ENCODE measurements at regions not wholly inside any gene's neighbourhood (a gene's known extent, or its start where the extent isn't known, plus 50 kb on each side); places are given as distances from the start of the nearest gene placed in this dataset.

DNA sequence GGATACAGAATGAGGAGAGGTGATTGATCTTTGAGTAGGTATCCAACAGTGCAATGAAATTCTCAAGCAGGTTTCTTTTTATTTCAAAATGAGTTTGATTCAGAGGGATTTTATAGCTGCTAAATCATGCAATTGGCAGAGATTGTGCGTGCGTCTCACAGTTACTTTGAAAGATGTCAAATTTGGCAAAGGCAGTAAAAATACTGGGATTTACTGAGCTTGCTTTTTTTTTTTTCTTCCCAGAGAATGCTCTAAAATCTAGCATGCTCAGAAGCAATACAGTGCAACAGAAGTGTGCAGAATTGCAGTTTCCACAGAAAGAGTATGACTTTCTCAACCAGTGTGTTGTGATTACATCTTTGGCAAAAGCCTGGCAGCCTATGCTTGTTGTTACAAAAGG, 410.7 kb upstream of the GOT2 start:
- Histone ChIP-seq H3K36me3 (ENCODE audit: control insufficient read depth in 4 of 4, insufficient read depth in 3 of 4, low read depth in 1 of 4, low read length in 3 of 4) (no peaks in the 10 kb centered on the region), H3K27me3 (ENCODE audit: control insufficient read depth in 4 of 4, insufficient read depth in 4 of 4, low read length in 3 of 4) (peaks cover 0 to 4% (median 0%) of the 10 kb centered on the region in 4 donors), H3K27ac (ENCODE audit: low read depth in 1 of 2, low read length in 2 of 2) (no peak overlapping the region), H3K4me3 (ENCODE audit: low read depth in 1 of 3, low read length in 3 of 3) (no peak overlapping the region), H3K4me1 (ENCODE audit: control insufficient read depth in 4 of 4, insufficient read depth in 4 of 4, low read length in 3 of 4) (no peaks in the 10 kb centered on the region), H3K9me3 (ENCODE audit: control insufficient read depth in 4 of 4, low read length in 3 of 4) (no peaks in the 10 kb centered on the region), H3K9ac (ENCODE audit: low read depth in 1 of 2, low read length in 2 of 2) (no peak overlapping the region)
- TF ChIP-seq JUND (IDR thresholded peaks at IDR 0.05) (no peak), NR2F2 (IDR thresholded peaks at IDR 0.05) (no peak), FOXA2 (IDR thresholded peaks at IDR 0.05) (no peak), RAD21 (IDR thresholded peaks at IDR 0.05) (no peak)
- TF ChIP-seq, protein P1, sequence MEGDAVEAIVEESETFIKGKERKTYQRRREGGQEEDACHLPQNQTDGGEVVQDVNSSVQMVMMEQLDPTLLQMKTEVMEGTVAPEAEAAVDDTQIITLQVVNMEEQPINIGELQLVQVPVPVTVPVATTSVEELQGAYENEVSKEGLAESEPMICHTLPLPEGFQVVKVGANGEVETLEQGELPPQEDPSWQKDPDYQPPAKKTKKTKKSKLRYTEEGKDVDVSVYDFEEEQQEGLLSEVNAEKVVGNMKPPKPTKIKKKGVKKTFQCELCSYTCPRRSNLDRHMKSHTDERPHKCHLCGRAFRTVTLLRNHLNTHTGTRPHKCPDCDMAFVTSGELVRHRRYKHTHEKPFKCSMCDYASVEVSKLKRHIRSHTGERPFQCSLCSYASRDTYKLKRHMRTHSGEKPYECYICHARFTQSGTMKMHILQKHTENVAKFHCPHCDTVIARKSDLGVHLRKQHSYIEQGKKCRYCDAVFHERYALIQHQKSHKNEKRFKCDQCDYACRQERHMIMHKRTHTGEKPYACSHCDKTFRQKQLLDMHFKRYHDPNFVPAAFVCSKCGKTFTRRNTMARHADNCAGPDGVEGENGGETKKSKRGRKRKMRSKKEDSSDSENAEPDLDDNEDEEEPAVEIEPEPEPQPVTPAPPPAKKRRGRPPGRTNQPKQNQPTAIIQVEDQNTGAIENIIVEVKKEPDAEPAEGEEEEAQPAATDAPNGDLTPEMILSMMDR (IDR thresholded peaks at IDR 0.05; ENCODE audit: low read depth, low read length, missing input control), result no peak
- DNase-seq (ENCODE audit: low spot score), result no peak
- 87% methylated on average over 2 of the region's 2 CpGs for WGBS

DNA sequence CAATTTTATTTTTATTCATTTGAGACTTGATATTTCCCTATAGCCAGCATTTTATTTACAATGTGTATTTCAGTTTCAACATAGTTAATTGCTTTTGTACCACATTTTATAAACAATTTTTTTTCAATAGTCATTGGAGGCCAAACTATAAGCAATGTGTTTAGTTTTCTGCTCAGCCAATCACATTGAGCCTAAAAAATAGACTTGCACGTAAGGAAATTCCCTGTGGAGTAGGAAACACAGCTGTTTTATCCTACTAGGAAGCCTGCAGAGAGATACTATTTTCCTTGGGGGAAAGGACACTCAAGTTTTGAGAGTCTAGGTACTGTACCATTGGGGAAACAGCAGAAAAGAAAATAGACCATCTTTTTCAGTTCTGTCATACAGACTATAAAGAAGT, 410.2 kb upstream of the GOT2 start:
- Histone ChIP-seq H3K9me3 (ENCODE audit: control insufficient read depth in 4 of 4, low read length in 3 of 4) (peaks cover 0 to 1% (median 0%) of the 10 kb centered on the region in 4 donors), H3K9ac (ENCODE audit: low read depth in 1 of 2, low read length in 2 of 2) (no peak overlapping the region), H3K4me3 (ENCODE audit: low read depth in 1 of 3, low read length in 3 of 3) (no peak overlapping the region), H3K27me3 (ENCODE audit: control insufficient read depth in 4 of 4, insufficient read depth in 4 of 4, low read length in 3 of 4) (peaks cover 0 to 4% (median 0%) of the 10 kb centered on the region in 4 donors), H3K36me3 (ENCODE audit: control insufficient read depth in 4 of 4, insufficient read depth in 3 of 4, low read depth in 1 of 4, low read length in 3 of 4) (no peaks in the 10 kb centered on the region), H3K27ac (ENCODE audit: low read depth in 1 of 2, low read length in 2 of 2) (no peak overlapping the region), H3K4me1 (ENCODE audit: control insufficient read depth in 4 of 4, insufficient read depth in 4 of 4, low read length in 3 of 4) (no peaks in the 10 kb centered on the region)
- TF ChIP-seq FOXA2 (IDR thresholded peaks at IDR 0.05) (no peak), HNF4G (IDR thresholded peaks at IDR 0.05) (no peak), NR2F2 (IDR thresholded peaks at IDR 0.05) (no peak), FOXA1 (IDR thresholded peaks at IDR 0.05) (no peak), HNF4A (conservative IDR thresholded peaks at IDR 0.05) (no peak), RAD21 (IDR thresholded peaks at IDR 0.05) (no peak), JUND (IDR thresholded peaks at IDR 0.05) (no peak), YY1 (IDR thresholded peaks at IDR 0.05) (no peak), SP1 (IDR thresholded peaks at IDR 0.05) (no peak), EGR1 (IDR thresholded peaks at IDR 0.05; ENCODE audit: low read depth in 2 of 2) (no peak), GABPA (IDR thresholded peaks at IDR 0.05 in 1 of 2, conservative IDR thresholded peaks at IDR 0.05 in 1 of 2) (no peak), RXRA (IDR thresholded peaks at IDR 0.05) (no peak), TAF1 (conservative IDR thresholded peaks at IDR 0.05) (no peak)
- TF ChIP-seq, protein P1 (IDR thresholded peaks at IDR 0.05; ENCODE audit: low read depth, low read length, missing input control), result no peak
- TF ChIP-seq, protein P2, sequence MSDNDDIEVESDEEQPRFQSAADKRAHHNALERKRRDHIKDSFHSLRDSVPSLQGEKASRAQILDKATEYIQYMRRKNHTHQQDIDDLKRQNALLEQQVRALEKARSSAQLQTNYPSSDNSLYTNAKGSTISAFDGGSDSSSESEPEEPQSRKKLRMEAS (IDR thresholded peaks at IDR 0.05), result no peak
- TF ChIP-seq, protein P3, sequence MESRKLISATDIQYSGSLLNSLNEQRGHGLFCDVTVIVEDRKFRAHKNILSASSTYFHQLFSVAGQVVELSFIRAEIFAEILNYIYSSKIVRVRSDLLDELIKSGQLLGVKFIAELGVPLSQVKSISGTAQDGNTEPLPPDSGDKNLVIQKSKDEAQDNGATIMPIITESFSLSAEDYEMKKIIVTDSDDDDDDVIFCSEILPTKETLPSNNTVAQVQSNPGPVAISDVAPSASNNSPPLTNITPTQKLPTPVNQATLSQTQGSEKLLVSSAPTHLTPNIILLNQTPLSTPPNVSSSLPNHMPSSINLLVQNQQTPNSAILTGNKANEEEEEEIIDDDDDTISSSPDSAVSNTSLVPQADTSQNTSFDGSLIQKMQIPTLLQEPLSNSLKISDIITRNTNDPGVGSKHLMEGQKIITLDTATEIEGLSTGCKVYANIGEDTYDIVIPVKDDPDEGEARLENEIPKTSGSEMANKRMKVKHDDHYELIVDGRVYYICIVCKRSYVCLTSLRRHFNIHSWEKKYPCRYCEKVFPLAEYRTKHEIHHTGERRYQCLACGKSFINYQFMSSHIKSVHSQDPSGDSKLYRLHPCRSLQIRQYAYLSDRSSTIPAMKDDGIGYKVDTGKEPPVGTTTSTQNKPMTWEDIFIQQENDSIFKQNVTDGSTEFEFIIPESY (IDR thresholded peaks at IDR 0.05), result no peak
- 64% methylated on average over 1 of the region's 1 CpG for WGBS
- no peak for DNase-seq (ENCODE audit: low spot score)

Data from liver (tissue), 8 donors.